BJ (cell line): ENCODE measurements at regions not wholly inside any gene's neighbourhood (a gene's known extent, or its start where the extent isn't known, plus 50 kb on each side); places are given as distances from the start of the nearest gene placed in this dataset.

Source experiments
- CTCF ChIA-PET: fragments of 350-600 bp; formaldehyde crosslinking; extraction: SDS; loops from one replicate; lab custom pipeline; 2021; ENCODE audit warnings: antibody characterized with exemption, inconsistent platforms; lab: Yijun Ruan, JAX
- POLR2A ChIA-PET: fragments of 300-600 bp; sonication (Branson Sonifier 250); formaldehyde crosslinking; extraction: SDS; loops from one replicate; lab custom pipeline; 2021; ENCODE audit warnings: antibody characterized with exemption; lab: Charles Lee
- DNase-seq: peaks from one replicate; pipeline ENCODE4 v3.0.0-alpha.2; 2011; ENCODE audit warnings: low read depth
- H3K27me3 ChIP-seq: 2 replicates; pipeline ENCODE4 v1.6.0; 2011; ENCODE audit warnings: low read length; ENCODE audit not compliant: control insufficient read depth, insufficient read depth
- H3K36me3 ChIP-seq: 2 replicates; pipeline ENCODE4 v1.5.1; 2011; ENCODE audit warnings: low read length; ENCODE audit not compliant: control insufficient read depth, insufficient read depth
- H3K4me3 ChIP-seq: 2 replicates; pipeline ENCODE4 v1.5.1; 2011; ENCODE audit warnings: low read depth, mild to moderate bottlenecking, control low read depth, low read length
- CTCF ChIP-seq: IDR thresholded peaks from 2 replicates; pipeline ENCODE4 v1.5.1; 2011; ENCODE audit warnings: low read depth, mild to moderate bottlenecking, control low read depth, inconsistent platforms, low read length, moderate library complexity; ENCODE audit not compliant: insufficient read depth

DNA sequence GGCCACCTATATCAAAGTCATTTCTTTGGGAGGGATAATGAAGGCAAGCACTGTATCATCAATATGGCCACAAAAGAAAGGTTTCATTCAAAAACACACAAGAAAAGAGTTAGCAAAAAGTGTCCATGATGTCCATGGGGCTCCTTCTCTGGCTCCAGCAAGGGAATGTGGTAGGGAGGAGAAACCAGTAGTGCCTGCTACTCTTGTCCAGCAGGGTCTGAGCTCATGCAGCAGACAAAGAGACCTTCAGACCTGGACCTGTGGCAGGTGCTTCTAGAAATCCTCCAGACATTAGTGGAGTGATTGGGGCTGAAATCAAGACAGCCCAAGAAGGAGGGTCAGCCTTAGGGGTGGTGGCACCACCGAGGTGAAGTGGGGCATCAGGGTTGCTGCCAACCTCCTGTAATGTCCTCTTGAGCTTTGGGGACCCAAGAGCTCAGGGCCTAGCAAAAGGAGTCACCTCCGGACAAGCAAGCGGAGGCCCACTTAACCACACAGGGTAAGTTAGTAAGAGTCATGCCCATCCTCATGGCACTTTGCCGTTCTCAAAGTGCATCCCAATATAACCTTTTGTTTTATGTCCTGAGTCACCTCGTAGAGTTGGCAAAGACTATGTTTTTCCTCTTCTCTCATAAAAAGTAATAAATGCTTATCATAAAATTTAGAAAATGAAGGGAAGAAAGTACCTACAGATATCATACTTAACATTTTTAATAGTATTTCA, 112.6 kb upstream of the YPEL5 start:
- POLR2A ChIA-PET = no interaction called here
- CTCF ChIA-PET = interaction anchor here (1.6 kb wide), 1 partner anchor 9 kb away, joined by 6 read pairs; no protein-coding TSS in a partner anchor
- TF ChIP-seq CTCF = no peak
- no peak overlapping the region for H3K4me3 ChIP-seq
- no peaks in the 10 kb centered on the region for H3K36me3 ChIP-seq
- 0 out of 2 replicates have a peak, but pooled peaks cover 1% of the 10 kb centered on the region for H3K27me3 ChIP-seq
- no peak for DNase-seq

- H3K4me3 ChIP-seq = no peak overlapping the region
- H3K36me3 ChIP-seq = no peaks in the 10 kb centered on the region
- no peak for DNase-seq
- CTCF ChIA-PET = interaction anchor here (1.7 kb wide), 1 partner anchor 10 kb away, joined by 6 read pairs; no protein-coding TSS in a partner anchor
- POLR2A ChIA-PET = no interaction called here
- no peak for TF ChIP-seq CTCF
- H3K27me3 ChIP-seq = 0 out of 2 replicates have a peak, but pooled peaks cover 1% of the 10 kb centered on the region
Measured at GRCh38 chr2:30037016-30037415, 109.8 kb upstream of the YPEL5 start.

GRCh38 chr2:30038419-30038818, 108.4 kb upstream of the YPEL5 start:
- H3K36me3 ChIP-seq = no peaks in the 10 kb centered on the region
- H3K4me3 ChIP-seq = no peak overlapping the region
- ChIA-PET CTCF (no interaction called here), POLR2A (no interaction called here)
- H3K27me3 ChIP-seq = 0 out of 2 replicates have a peak, but pooled peaks cover 1% of the 10 kb centered on the region
- TF ChIP-seq CTCF = no peak
- DNase-seq = no peak

DNA sequence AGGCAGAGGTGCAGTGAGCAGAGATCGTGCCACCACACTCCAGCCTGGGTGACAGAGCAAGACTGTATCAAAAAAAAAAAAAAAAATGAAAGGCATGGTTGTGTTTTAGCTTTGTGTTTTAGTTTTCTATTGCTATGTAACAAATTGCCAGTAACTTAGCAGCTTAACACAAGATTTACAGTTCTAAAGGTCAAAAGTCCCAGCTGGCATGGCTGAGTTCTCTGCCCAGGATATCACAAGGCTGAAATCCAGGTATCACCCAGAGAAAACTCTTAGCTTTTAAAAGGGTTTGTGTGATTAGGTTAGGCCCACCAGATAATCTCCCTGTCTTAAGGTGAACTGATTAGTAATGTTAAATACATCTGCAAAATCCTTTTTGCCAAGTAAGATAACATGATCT, 107.7 kb upstream of the YPEL5 start:
- TF ChIP-seq CTCF = no peak
- Histone ChIP-seq H3K36me3 (no peaks in the 10 kb centered on the region), H3K27me3 (no peaks in the 10 kb centered on the region), H3K4me3 (no peak overlapping the region)
- POLR2A ChIA-PET = no interaction called here
- CTCF ChIA-PET = no interaction called here
- no peak for DNase-seq

GRCh38 chr2:30040147-30040546, 106.7 kb upstream of the YPEL5 start:
- ChIA-PET POLR2A (no interaction called here), CTCF (no interaction called here)
- TF ChIP-seq CTCF = no peak
- Histone ChIP-seq H3K36me3 (no peaks in the 10 kb centered on the region), H3K27me3 (no peaks in the 10 kb centered on the region; the same call in 1 of the 2 replicates), H3K4me3 (no peak overlapping the region)
- DNase-seq = no peak
